DMS153 treated with DMSO at 0.1 percent for 48 hours (cell line): ENCODE measurements at regions not wholly inside any gene's neighbourhood (a gene's known extent, or its start where the extent isn't known, plus 50 kb on each side); places are given as distances from the start of the nearest gene placed in this dataset.

ENCODE experiments used
- DNase-seq: peaks from one replicate; lab custom pipeline; 2025; ENCODE audit not compliant: unreplicated experiment; lab: John Stamatoyannopoulos, UW

GRCh38 chr5:165565911-165566310 lies 2060.5 kb downstream of the MAT2B start:
- no peak for DNase-seq

- no peak for DNase-seq
These were observed 2064.1 kb downstream of the MAT2B start for GRCh38 chr5:165569551-165569950.

- DNase-seq: no peak
These were observed 2068.0 kb downstream of the MAT2B start for GRCh38 chr5:165573445-165573844.

GRCh38 chr5:165574100-165574499 lies 2068.7 kb downstream of the MAT2B start:
- DNase-seq: no peak

GRCh38 chr5:165576678-165577275 lies 2071.4 kb downstream of the MAT2B start:
- no peak for DNase-seq

GRCh38 chr5:165579911-165580310 lies 2074.5 kb downstream of the MAT2B start:
- no peak for DNase-seq

- no peak for DNase-seq
These were observed 2089.3 kb downstream of the MAT2B start for GRCh38 chr5:165594693-165595092.

GRCh38 chr5:165602529-165602928 lies 2097.1 kb downstream of the MAT2B start:
- DNase-seq: no peak

GRCh38 chr5:165607026-165607425 lies 2101.6 kb downstream of the MAT2B start:
- DNase-seq: no peak

- DNase-seq: no peak
These were observed 2104.5 kb downstream of the MAT2B start for GRCh38 chr5:165609871-165610270.

GRCh38 chr5:165616490-165617405 lies 2111.3 kb downstream of the MAT2B start:
- DNase-seq: no peak

- no peak for DNase-seq
These were observed 2112.1 kb downstream of the MAT2B start for GRCh38 chr5:165617491-165617890.

- no peak for DNase-seq
These were observed 2115.0 kb downstream of the MAT2B start for GRCh38 chr5:165620394-165620793.

GRCh38 chr5:165622864-165623536 lies 2117.6 kb downstream of the MAT2B start:
- no peak for DNase-seq

- no peak for DNase-seq
These were observed 2118.9 kb downstream of the MAT2B start for GRCh38 chr5:165624166-165624946.

GRCh38 chr5:165626161-165626560 lies 2120.7 kb downstream of the MAT2B start:
- no peak for DNase-seq

GRCh38 chr5:165627548-165628170 lies 2122.2 kb downstream of the MAT2B start:
- DNase-seq: no peak

GRCh38 chr5:165630261-165630778 lies 2124.9 kb downstream of the MAT2B start:
- no peak for DNase-seq

- DNase-seq: no peak
These were observed 2125.8 kb downstream of the MAT2B start for GRCh38 chr5:165631235-165631634.

GRCh38 chr5:165642366-165642765 lies 2136.9 kb downstream of the MAT2B start:
- DNase-seq: no peak
